Common myeloid progenitor, CD34-positive (primary cell): ENCODE measurements at regions not wholly inside any gene's neighbourhood (a gene's known extent, or its start where the extent isn't known, plus 50 kb on each side); places are given as distances from the start of the nearest gene placed in this dataset.
"Not testable (repeated sequence)": the region's sequence is repeated elsewhere in the genome, so short reads cannot be mapped to it uniquely, and the experiment has no call there.

Experiments
- CTCF ChIA-PET: fragments of 350-600 bp; sonication (Branson Sonifier 250); formaldehyde crosslinking; loops from one replicate; lab custom pipeline; 2021; ENCODE audit warnings: antibody characterized with exemption; lab: Charles Lee
- POLR2A ChIA-PET: fragments of 350-600 bp; sonication (Branson Sonifier 250); formaldehyde crosslinking; loops from one replicate; lab custom pipeline; 2021; ENCODE audit warnings: antibody characterized with exemption; lab: Charles Lee
- DNase-seq, 3 donors: peaks; one replicate each; pipeline versions ENCODE4 v3.0.0 to v3.0.0-alpha.2; 2013
- H3K27ac ChIP-seq, 2 experiments: 1 replicate in 1 of 2; 2 replicates in 1 of 2; pipeline ENCODE4 v1.7.0; 2013; ENCODE audit warnings: inconsistent platforms in 2 of 2, low read length in 2 of 2, mild to moderate bottlenecking in 2 of 2, low read depth in 1 of 2, moderate library complexity in 1 of 2; ENCODE audit not compliant: severe bottlenecking in 2 of 2, insufficient read depth in 1 of 2, poor library complexity in 1 of 2
- H3K27me3 ChIP-seq, 5 experiments: replicated peaks in 2 of 5; 1 replicate in 3 of 5; 2 replicates in 2 of 5; pipeline versions ENCODE4 v1.6.1 to v1.7.0; 2013; ENCODE audit warnings: low read length in 4 of 5, mild to moderate bottlenecking in 2 of 5, moderate library complexity in 2 of 5, inconsistent platforms in 1 of 5; ENCODE audit not compliant: insufficient read depth in 5 of 5, control insufficient read depth in 4 of 5
- H3K36me3 ChIP-seq, 4 experiments: 1 replicate in 2 of 4; 2 replicates in 2 of 4; pipeline versions ENCODE4 v1.6.1 to v1.7.0; 2013; ENCODE audit warnings: low read length in 3 of 4, control low read depth in 1 of 4, mild to moderate bottlenecking in 1 of 4; ENCODE audit not compliant: control insufficient read depth in 4 of 4, insufficient read depth in 4 of 4
- H3K4me1 ChIP-seq, 4 experiments: 1 replicate in 3 of 4; 2 replicates in 1 of 4; pipeline versions ENCODE4 v1.6.1 to v1.7.1; 2013; ENCODE audit warnings: low read length in 3 of 4, mild to moderate bottlenecking in 3 of 4, control low read depth in 1 of 4, inconsistent platforms in 1 of 4, moderate library complexity in 1 of 4; ENCODE audit not compliant: control insufficient read depth in 4 of 4, insufficient read depth in 4 of 4; ENCODE audit errors: control extremely low read depth in 1 of 4
- H3K4me3 ChIP-seq, 7 experiments: 1 replicate in 4 of 7; 2 replicates in 3 of 7; pipeline versions ENCODE4 v1.5.1 to v1.7.0; 2013; ENCODE audit warnings: mild to moderate bottlenecking in 7 of 7, low read length in 6 of 7, moderate library complexity in 6 of 7, inconsistent platforms in 2 of 7, low read depth in 2 of 7, control low read depth in 1 of 7; ENCODE audit not compliant: insufficient read depth in 4 of 7, control insufficient read depth in 1 of 7; ENCODE audit errors: extremely low read depth in 1 of 7
- H3K9me3 ChIP-seq, 5 experiments: 1 replicate in 4 of 5; 2 replicates in 1 of 5; pipeline versions ENCODE4 v1.6.1 to v1.7.1; 2013; ENCODE audit warnings: low read length in 4 of 5, mild to moderate bottlenecking in 2 of 5, inconsistent platforms in 1 of 5, low read depth in 1 of 5, moderate library complexity in 1 of 5; ENCODE audit not compliant: control insufficient read depth in 4 of 5, insufficient read depth in 2 of 5; ENCODE audit errors: control extremely low read depth in 1 of 5
- WGBS: methylation state at CpG from one replicate; pipeline ENCODE4 v1.1.5; 2013; ENCODE audit not compliant: insufficient coverage; 5-methylcytosine and 5-hydroxymethylcytosine counted together

GRCh38 chr2:19171409-19171808 is 187.0 kb downstream of the OSR1 start:
- ChIA-PET POLR2A (no interaction called here), CTCF (no interaction called here)
- WGBS, result no CpG with 5 or more reads among the region's 1 CpG
- Histone ChIP-seq H3K27ac (no peak overlapping the region), H3K27me3 (no peaks in the 10 kb centered on the region), H3K36me3 (no peaks in the 10 kb centered on the region), H3K9me3 (no peaks in the 10 kb centered on the region), H3K4me3 (no peak overlapping the region), H3K4me1 (no peaks in the 10 kb centered on the region)
- no peak for DNase-seq

- WGBS, result no CpG with 5 or more reads among the region's 2 CpGs
- ChIA-PET CTCF (no interaction called here), POLR2A (interaction anchor here (0.7 kb wide), 1 partner anchor 998 kb away, joined by 4 read pairs; no protein-coding TSS in a partner anchor)
- H3K4me3 ChIP-seq, result no peak overlapping the region
- no peaks in the 10 kb centered on the region for H3K27me3 ChIP-seq
- H3K27ac ChIP-seq, result no peak overlapping the region
- no peak for DNase-seq
- no peaks in the 10 kb centered on the region for H3K9me3 ChIP-seq
- no peaks in the 10 kb centered on the region for H3K36me3 ChIP-seq
- no peaks in the 10 kb centered on the region for H3K4me1 ChIP-seq
Observed at GRCh38 chr2:19169134-19169768, 189.2 kb downstream of the OSR1 start.

DNA sequence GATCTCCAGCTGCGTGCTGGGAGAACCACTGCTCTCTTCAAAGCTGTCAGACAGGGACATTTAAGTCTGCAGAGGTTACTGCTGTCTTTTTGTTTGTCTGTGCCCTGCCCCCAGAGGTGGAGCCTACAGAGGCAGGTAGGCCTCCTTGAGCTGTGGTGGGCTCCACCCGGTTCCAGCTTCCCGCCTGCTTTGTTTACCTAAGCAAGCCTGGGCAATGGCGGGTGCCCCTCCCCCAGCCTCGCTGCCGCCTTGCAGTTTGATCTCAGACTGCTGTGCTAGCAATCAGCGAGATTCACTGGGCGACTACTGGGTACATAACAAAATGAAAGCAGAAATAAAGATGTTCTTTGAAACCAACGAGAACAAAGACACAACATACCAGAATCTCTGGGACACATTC is 194.3 kb downstream of the OSR1 start:
- CTCF ChIA-PET, H3K4me3 ChIP-seq, H3K9me3 ChIP-seq, H3K27ac ChIP-seq, H3K36me3 ChIP-seq, DNase-seq, POLR2A ChIA-PET, H3K4me1 ChIP-seq, H3K27me3 ChIP-seq: not testable (repeated sequence)
- WGBS, result 64% methylated on average over 3 of the region's 9 CpGs

- H3K27ac ChIP-seq, result no peak overlapping the region
- DNase-seq, result no peak
- H3K27me3 ChIP-seq, result no peaks in the 10 kb centered on the region
- peaks cover 0 to 4% (median 0%) of the 10 kb centered on the region in 5 experiments for H3K9me3 ChIP-seq
- 100% methylated on average over 3 of the region's 4 CpGs for WGBS
- no peak overlapping the region for H3K4me3 ChIP-seq
- CTCF ChIA-PET, result no interaction called here
- no peaks in the 10 kb centered on the region for H3K4me1 ChIP-seq
- POLR2A ChIA-PET, result no interaction called here
- H3K36me3 ChIP-seq, result no peaks in the 10 kb centered on the region
Observed at GRCh38 chr2:19158896-19159295, 199.5 kb downstream of the OSR1 start.

GRCh38 chr2:19158211-19158610 is 200.2 kb downstream of the OSR1 start:
- no peaks in the 10 kb centered on the region for H3K27me3 ChIP-seq
- peaks cover 0 to 4% (median 0%) of the 10 kb centered on the region in 5 experiments for H3K9me3 ChIP-seq
- no peak for DNase-seq
- no peak overlapping the region for H3K4me3 ChIP-seq
- H3K36me3 ChIP-seq, result no peaks in the 10 kb centered on the region
- CTCF ChIA-PET, result no interaction called here
- POLR2A ChIA-PET, result no interaction called here
- no peak overlapping the region for H3K27ac ChIP-seq
- no CpG with 5 or more reads among the region's 1 CpG for WGBS
- H3K4me1 ChIP-seq, result no peaks in the 10 kb centered on the region

DNA sequence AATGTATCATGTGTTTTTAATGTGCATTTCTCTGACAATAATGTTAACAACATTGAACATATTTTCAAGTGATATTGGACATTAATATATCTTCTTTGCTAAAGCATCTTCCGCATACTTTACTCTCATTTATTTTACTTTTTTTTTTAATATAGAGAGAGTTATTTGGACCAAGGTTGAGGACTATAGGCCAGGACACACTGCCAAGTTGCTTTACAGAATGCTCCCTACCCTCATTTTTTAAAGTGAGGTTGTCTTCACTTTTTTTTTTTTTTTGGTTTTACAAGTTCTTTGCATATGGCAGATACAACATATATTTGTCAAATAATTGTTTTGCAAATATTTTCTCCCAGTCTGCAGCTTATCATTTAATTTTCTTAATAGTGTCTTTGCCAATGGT is 201.8 kb downstream of the OSR1 start:
- Histone ChIP-seq H3K27ac (no peak overlapping the region), H3K9me3 (peaks cover 0 to 3% (median 0%) of the 10 kb centered on the region in 5 experiments), H3K36me3 (no peaks in the 10 kb centered on the region), H3K4me1 (no peaks in the 10 kb centered on the region), H3K27me3 (no peaks in the 10 kb centered on the region), H3K4me3 (no peak overlapping the region)
- CTCF ChIA-PET, result no interaction called here
- no peak for DNase-seq
- POLR2A ChIA-PET, result no interaction called here
- no CpG with 5 or more reads among the region's 1 CpG for WGBS

- no peak for DNase-seq
- ChIA-PET POLR2A (no interaction called here), CTCF (no interaction called here)
- Histone ChIP-seq H3K27ac (no peak overlapping the region), H3K27me3 (no peaks in the 10 kb centered on the region), H3K4me1 (no peaks in the 10 kb centered on the region), H3K36me3 (no peaks in the 10 kb centered on the region), H3K4me3 (no peak overlapping the region), H3K9me3 (peaks cover 0 to 10% (median 1%) of the 10 kb centered on the region in 5 experiments)
- 95% methylated on average over 2 of the region's 2 CpGs for WGBS
Observed at GRCh38 chr2:19150726-19151125, 207.7 kb downstream of the OSR1 start.
